Activated CD4-positive, alpha-beta memory T cell treated with anti-CD3 and anti-CD28 coated beads for 36 hours (primary cell): ENCODE measurements at regions not wholly inside any gene's neighbourhood (a gene's known extent, or its start where the extent isn't known, plus 50 kb on each side); places are given as distances from the start of the nearest gene placed in this dataset.
A peak's percentile ranks its signal among the peaks of the same experiment; 100 is the strongest.
"Not testable (repeated sequence)": the region's sequence is repeated elsewhere in the genome, so short reads cannot be mapped to it uniquely, and the experiment has no call there.

ENCODE experiments used
- CTCF ChIA-PET: fragments of 350-600 bp; sonication (Branson Sonifier 250); formaldehyde crosslinking; loops from one replicate; lab custom pipeline; 2021; ENCODE audit warnings: antibody characterized with exemption, inconsistent platforms; lab: Charles Lee
- POLR2A ChIA-PET: fragments of 350-600 bp; sonication (Branson Sonifier 250); formaldehyde crosslinking; loops from one replicate; lab custom pipeline; 2021; ENCODE audit warnings: antibody characterized with exemption; lab: Charles Lee
- DNase-seq: peaks from one replicate; pipeline ENCODE4 v3.0.0-alpha.2; 2020
- H3K27ac Mint-ChIP-seq: one replicate; pipeline ENCODE4 v1.8.0; 2021; ENCODE audit warnings: mixed read lengths
- H3K27me3 Mint-ChIP-seq: one replicate; pipeline ENCODE4 v1.8.0; 2021; ENCODE audit warnings: mixed read lengths
- H3K36me3 Mint-ChIP-seq: one replicate; pipeline ENCODE4 v1.8.0; 2021; ENCODE audit warnings: mixed read lengths
- H3K4me1 Mint-ChIP-seq: one replicate; pipeline ENCODE4 v1.8.0; 2021; ENCODE audit warnings: low read depth, mixed read lengths
- H3K4me3 Mint-ChIP-seq: one replicate; pipeline ENCODE4 v1.8.0; 2021; ENCODE audit warnings: mild to moderate bottlenecking, mixed read lengths
- H3K9me3 Mint-ChIP-seq: one replicate; pipeline ENCODE4 v1.8.0; 2021; ENCODE audit warnings: mixed read lengths
- intact Hi-C: fragments of 100-400 bp; cut with micrococcal nuclease; formaldehyde crosslinking; loops from one replicate; pipeline ENCODE4 v1.15.1; 2023

- Mint-ChIP-seq H3K27me3 (no peaks in the 10 kb centered on the region), H3K27ac (no peak overlapping the region), H3K9me3 (peaks cover 9% of the 10 kb centered on the region), H3K4me1 (peaks cover 69% of the 10 kb centered on the region), H3K36me3 (peaks cover 2% of the 10 kb centered on the region), H3K4me3 (no peak overlapping the region)
- no peak for DNase-seq
- intact Hi-C loops = no loop called here
- ChIA-PET CTCF (interaction anchor here (1.8 to 2.3 kb wide), 2 partner anchors 13 to 112 kb away, joined by 5 to 12 read pairs; no protein-coding TSS in a partner anchor), POLR2A (no interaction called here)
Measured at GRCh38 chr11:128045094-128045725, 542.1 kb downstream of the ETS1 start.

DNA sequence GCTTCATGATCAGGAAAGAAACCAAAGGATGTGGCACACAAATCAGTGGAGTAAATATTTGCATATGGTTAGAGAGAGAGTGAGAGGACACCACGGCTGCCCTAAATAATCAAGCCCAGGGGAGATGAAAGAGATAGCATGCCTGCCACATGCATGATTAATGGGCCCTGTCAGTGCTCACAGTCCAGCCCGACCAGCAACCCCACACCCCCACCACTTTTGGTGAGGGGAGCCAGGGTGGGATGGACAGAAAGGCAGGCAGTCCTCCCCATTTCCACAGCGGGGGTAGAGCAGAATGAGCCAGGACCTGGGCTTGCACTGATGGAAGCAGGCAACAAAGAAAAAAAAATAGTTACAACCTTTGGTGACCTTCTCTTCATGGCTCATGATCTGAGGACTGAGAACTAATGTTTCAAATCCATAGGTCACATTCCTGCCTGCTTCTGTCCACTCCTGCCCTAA, 545.0 kb downstream of the ETS1 start:
- CTCF ChIA-PET = interaction anchor here (2.4 to 3.4 kb wide), 2 partner anchors 10 to 115 kb away, joined by 9 to 23 read pairs; no protein-coding TSS in a partner anchor
- peaks cover 9% of the 10 kb centered on the region for H3K9me3 Mint-ChIP-seq
- peak overlapping the region; percentile 40 for H3K4me3 Mint-ChIP-seq
- intact Hi-C loops = no loop called here
- DNase-seq = no peak
- peak overlapping the region; percentile 53 for H3K27ac Mint-ChIP-seq
- POLR2A ChIA-PET = interaction anchor here (0.9 kb wide), 1 partner anchor 11 kb away, joined by 3 read pairs; no protein-coding TSS in a partner anchor
- no peaks in the 10 kb centered on the region for H3K27me3 Mint-ChIP-seq
- peaks cover 71% of the 10 kb centered on the region for H3K4me1 Mint-ChIP-seq
- peaks cover 2% of the 10 kb centered on the region for H3K36me3 Mint-ChIP-seq

GRCh38 chr11:128040603-128041002, 546.8 kb downstream of the ETS1 start:
- H3K27me3 Mint-ChIP-seq = no peaks in the 10 kb centered on the region
- POLR2A ChIA-PET = interaction anchor here (1.4 kb wide), 1 partner anchor 12 kb away, joined by 9 read pairs; no protein-coding TSS in a partner anchor
- H3K4me1 Mint-ChIP-seq = peaks cover 64% of the 10 kb centered on the region
- peaks cover 2% of the 10 kb centered on the region for H3K36me3 Mint-ChIP-seq
- H3K9me3 Mint-ChIP-seq = peaks cover 9% of the 10 kb centered on the region
- H3K4me3 Mint-ChIP-seq = no peak overlapping the region
- intact Hi-C loops = no loop called here
- no peak for DNase-seq
- CTCF ChIA-PET = interaction anchor here (1.6 to 4.9 kb wide), 2 partner anchors 9 to 118 kb away, joined by 3 to 94 read pairs; no protein-coding TSS in a partner anchor
- no peak overlapping the region for H3K27ac Mint-ChIP-seq

GRCh38 chr11:128039140-128040021, 548.0 kb downstream of the ETS1 start:
- H3K9me3 Mint-ChIP-seq = peaks cover 9% of the 10 kb centered on the region
- peaks cover 52% of the 10 kb centered on the region for H3K4me1 Mint-ChIP-seq
- H3K4me3 Mint-ChIP-seq = peak overlapping the region; percentile 61
- peak overlapping the region; percentile 89 for H3K27ac Mint-ChIP-seq
- CTCF ChIA-PET = interaction anchor here (0.7 to 4.9 kb wide), 14 partner anchors 7 to 820 kb away, joined by 3 to 94 read pairs (median 4); no protein-coding TSS in a partner anchor
- intact Hi-C loops = loop anchor here (1.0 to 10.0 kb wide), 11 partner anchors 13 to 791 kb away; no protein-coding TSS in a partner anchor
- peaks cover 2% of the 10 kb centered on the region for H3K36me3 Mint-ChIP-seq
- no peaks in the 10 kb centered on the region for H3K27me3 Mint-ChIP-seq
- POLR2A ChIA-PET = interaction anchor here (0.5 to 2.0 kb wide), 12 partner anchors 9 to 845 kb away, joined by 3 to 11 read pairs (median 4); no protein-coding TSS in a partner anchor
- DNase-seq = peak; percentile 90

- CTCF ChIA-PET = interaction anchor here (0.9 to 4.9 kb wide), 3 partner anchors 17 to 594 kb away, joined by 3 to 94 read pairs (median 3); no protein-coding TSS in a partner anchor
- no peak overlapping the region for H3K4me3 Mint-ChIP-seq
- peaks cover 32% of the 10 kb centered on the region for H3K4me1 Mint-ChIP-seq
- intact Hi-C loops = loop anchor here (5.0 to 10.0 kb wide), 4 partner anchors 438 to 696 kb away; no protein-coding TSS in a partner anchor
- H3K36me3 Mint-ChIP-seq = no peaks in the 10 kb centered on the region
- DNase-seq = no peak
- no peak overlapping the region for H3K27ac Mint-ChIP-seq
- no peaks in the 10 kb centered on the region for H3K9me3 Mint-ChIP-seq
- no peaks in the 10 kb centered on the region for H3K27me3 Mint-ChIP-seq
- POLR2A ChIA-PET = no interaction called here
Measured at GRCh38 chr11:128036556-128037093, 550.7 kb downstream of the ETS1 start.

- no peak for DNase-seq
- Mint-ChIP-seq H3K36me3 (no peaks in the 10 kb centered on the region), H3K4me1 (peaks cover 32% of the 10 kb centered on the region), H3K27ac (no peak overlapping the region), H3K9me3 (no peaks in the 10 kb centered on the region), H3K4me3 (no peak overlapping the region), H3K27me3 (no peaks in the 10 kb centered on the region)
- ChIA-PET POLR2A (no interaction called here), CTCF (interaction anchor here (4.9 kb wide), 1 partner anchor 123 kb away, joined by 94 read pairs; no protein-coding TSS in a partner anchor)
- intact Hi-C loops = loop anchor here (5.0 to 10.0 kb wide), 4 partner anchors 439 to 696 kb away; no protein-coding TSS in a partner anchor
Measured at GRCh38 chr11:128036006-128036405, 551.4 kb downstream of the ETS1 start.

DNA sequence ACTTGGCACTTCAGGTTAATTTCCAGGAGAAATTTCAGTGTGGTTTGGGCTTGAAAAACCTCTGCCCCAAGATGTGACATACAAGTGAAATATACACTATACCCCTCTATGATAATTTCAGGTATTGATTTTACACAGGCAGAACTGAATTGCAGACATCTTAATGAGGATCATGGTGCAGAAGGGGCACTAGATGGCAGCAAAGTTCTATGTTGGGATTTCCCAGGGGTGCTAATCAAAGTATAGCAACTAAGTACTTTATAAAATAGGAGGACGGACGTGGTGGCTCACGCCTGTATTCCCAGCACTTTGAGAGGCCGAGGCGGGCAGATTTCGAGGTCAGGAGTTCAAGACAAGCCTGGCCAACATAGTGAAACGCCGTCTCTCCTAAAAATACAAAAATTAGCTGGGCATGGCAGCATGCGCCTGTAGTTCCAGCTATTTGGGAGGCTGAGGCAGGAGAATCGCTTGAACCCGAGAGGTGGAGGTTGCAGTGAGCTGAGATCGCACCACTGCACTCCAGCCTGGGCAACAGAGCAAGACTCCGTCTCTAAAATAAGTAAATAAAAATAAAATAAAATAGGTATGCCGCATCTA, 555.7 kb downstream of the ETS1 start:
- H3K27ac Mint-ChIP-seq, H3K4me3 Mint-ChIP-seq, POLR2A ChIA-PET, H3K9me3 Mint-ChIP-seq, H3K36me3 Mint-ChIP-seq, H3K27me3 Mint-ChIP-seq, H3K4me1 Mint-ChIP-seq: not testable (repeated sequence)
- DNase-seq = peak; percentile 75
- intact Hi-C loops = loop anchor here (1.0 to 10.0 kb wide), 11 partner anchors 71 to 926 kb away; no protein-coding TSS in a partner anchor
- CTCF ChIA-PET = interaction anchor here (0.8 to 3.8 kb wide), 17 partner anchors 9 to 925 kb away, joined by 3 to 70 read pairs (median 4); partner anchors contain the start of gene KCNJ1

GRCh38 chr11:128029219-128029722, 558.1 kb downstream of the ETS1 start:
- Mint-ChIP-seq H3K27ac (no peak overlapping the region), H3K9me3 (no peaks in the 10 kb centered on the region), H3K36me3 (no peaks in the 10 kb centered on the region), H3K27me3 (peaks cover 3% of the 10 kb centered on the region), H3K4me1 (peaks cover 2% of the 10 kb centered on the region), H3K4me3 (no peak overlapping the region)
- no peak for DNase-seq
- intact Hi-C loops = no loop called here
- POLR2A ChIA-PET = interaction anchor here (0.6 kb wide), 1 partner anchor 11 kb away, joined by 3 read pairs; no protein-coding TSS in a partner anchor
- CTCF ChIA-PET = interaction anchor here (0.9 to 4.8 kb wide), 5 partner anchors 128 to 828 kb away, joined by 3 to 44 read pairs (median 4); no protein-coding TSS in a partner anchor

- no peaks in the 10 kb centered on the region for H3K36me3 Mint-ChIP-seq
- no peak for DNase-seq
- CTCF ChIA-PET = interaction anchor here (4.8 kb wide), 1 partner anchor 131 kb away, joined by 44 read pairs; no protein-coding TSS in a partner anchor
- intact Hi-C loops = no loop called here
- no peaks in the 10 kb centered on the region for H3K9me3 Mint-ChIP-seq
- peaks cover 3% of the 10 kb centered on the region for H3K27me3 Mint-ChIP-seq
- POLR2A ChIA-PET = no interaction called here
- H3K4me3 Mint-ChIP-seq = no peak overlapping the region
- H3K27ac Mint-ChIP-seq = no peak overlapping the region
- H3K4me1 Mint-ChIP-seq = peaks cover 9% of the 10 kb centered on the region
Measured at GRCh38 chr11:128026596-128026995, 560.8 kb downstream of the ETS1 start.

DNA sequence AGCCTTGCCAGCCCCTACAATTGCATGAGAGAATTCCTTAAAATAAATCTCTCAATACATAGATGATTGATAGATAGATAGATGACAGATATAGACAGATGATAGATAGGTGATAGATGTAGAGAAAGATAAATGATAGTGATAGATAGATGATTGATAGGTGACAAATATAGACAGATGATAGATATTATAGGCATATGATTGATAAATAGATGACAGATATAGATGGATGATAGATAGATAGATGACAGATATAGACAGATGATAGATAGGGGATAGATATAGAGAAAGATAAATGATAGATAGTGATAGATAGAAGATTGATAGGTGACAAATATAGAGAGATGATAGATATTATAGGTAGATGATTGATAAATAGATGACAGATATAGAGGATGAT, 564.6 kb downstream of the ETS1 start:
- ChIA-PET CTCF (interaction anchor here (0.6 to 1.6 kb wide), 5 partner anchors 10 to 861 kb away, joined by 3 to 10 read pairs (median 4); no protein-coding TSS in a partner anchor), POLR2A (interaction anchor here (1.0 kb wide), 1 partner anchor 16 kb away, joined by 3 read pairs; no protein-coding TSS in a partner anchor)
- Mint-ChIP-seq H3K4me1 (peaks cover 7% of the 10 kb centered on the region), H3K9me3 (no peaks in the 10 kb centered on the region), H3K27ac (no peak overlapping the region), H3K4me3 (no peak overlapping the region), H3K27me3 (no peaks in the 10 kb centered on the region), H3K36me3 (no peaks in the 10 kb centered on the region)
- DNase-seq = no peak
- intact Hi-C loops = loop anchor here (1.0 to 5.0 kb wide), 2 partner anchors 79 to 180 kb away; no protein-coding TSS in a partner anchor
